Lung (tissue), 9 donors: ENCODE measurements at regions not wholly inside any gene's neighbourhood (a gene's known extent, or its start where the extent isn't known, plus 50 kb on each side); places are given as distances from the start of the nearest gene placed in this dataset.
"Not testable (repeated sequence)": the region's sequence is repeated elsewhere in the genome, so short reads cannot be mapped to it uniquely, and the experiment has no call there.

ENCODE experiments used
- ATAC-seq: fragments of 200-7000 bp; cut with Tn5 transposase; one replicate; pipeline ENCODE4 v1.9.1; 2020; ENCODE audit warnings: moderate number of reproducible peaks; ENCODE audit not compliant: insufficient read depth, low FRiP score
- DNase-seq, 3 donors: peaks; one replicate each; pipeline ENCODE4 v3.0.0-alpha.2; 2013 to 2017
- H3K27ac ChIP-seq, 2 donors: one replicate each; pipeline ENCODE4 v1.5.1; 2013; ENCODE audit warnings: mild to moderate bottlenecking in 2 of 2, moderate library complexity in 2 of 2, control low read depth in 1 of 2, inconsistent platforms in 1 of 2, low read depth in 1 of 2, low read length in 1 of 2
- H3K27me3 ChIP-seq, 3 donors: one replicate each; pipeline ENCODE4 v1.5.1; 2013; ENCODE audit warnings: low read length in 2 of 3; ENCODE audit not compliant: control insufficient read depth in 3 of 3, insufficient read depth in 3 of 3
- H3K36me3 ChIP-seq, 4 donors: one replicate each; pipeline ENCODE4 v1.5.1; 2013; ENCODE audit warnings: low read length in 4 of 4, mild to moderate bottlenecking in 1 of 4, moderate library complexity in 1 of 4; ENCODE audit not compliant: control insufficient read depth in 4 of 4, insufficient read depth in 4 of 4
- H3K4me1 ChIP-seq, 5 donors: one replicate each; pipeline ENCODE4 v1.5.1; 2013; ENCODE audit warnings: low read length in 5 of 5, mild to moderate bottlenecking in 2 of 5, moderate library complexity in 1 of 5; ENCODE audit not compliant: control insufficient read depth in 5 of 5, insufficient read depth in 5 of 5
- H3K4me3 ChIP-seq: one replicate; pipeline ENCODE4 v1.5.1; 2013; ENCODE audit warnings: mild to moderate bottlenecking, control low read depth, moderate library complexity
- H3K9ac ChIP-seq, 2 donors: one replicate each; pipeline ENCODE4 v1.5.1; 2013; ENCODE audit warnings: low read length in 2 of 2, control low read depth in 1 of 2; ENCODE audit not compliant: insufficient read depth in 1 of 2
- H3K9me3 ChIP-seq, 4 donors: one replicate each; pipeline ENCODE4 v1.5.1; 2013; ENCODE audit warnings: low read length in 3 of 4, mild to moderate bottlenecking in 1 of 4, moderate library complexity in 1 of 4; ENCODE audit not compliant: control insufficient read depth in 4 of 4, insufficient read depth in 3 of 4
- WGBS, 2 donors: extraction: QIAGEN DNeasy Blood & Tissue Kit; methylation state at CpG; one replicate each; pipeline ENCODE4 v1.1.7; 2013; 5-methylcytosine and 5-hydroxymethylcytosine counted together
- donor health status: Bipolar disorder and iron deficiency.
- donor health status: healthy.
- donor health status: DM: yes; HTN: yes; CAD: no.

GRCh38 chr4:49234382-49234781, 248.3 kb downstream of the CWH43 start:
- peaks cover 0 to 10% (median 4%) of the 10 kb centered on the region in 4 donors for H3K9me3 ChIP-seq
- DNase-seq, H3K4me1 ChIP-seq, H3K9ac ChIP-seq, H3K27me3 ChIP-seq, H3K4me3 ChIP-seq, H3K27ac ChIP-seq, H3K36me3 ChIP-seq, ATAC-seq: not testable (repeated sequence)
- WGBS, 2 donors = 33 to 53% methylated on average over 2 of the region's 3 CpGs

DNA sequence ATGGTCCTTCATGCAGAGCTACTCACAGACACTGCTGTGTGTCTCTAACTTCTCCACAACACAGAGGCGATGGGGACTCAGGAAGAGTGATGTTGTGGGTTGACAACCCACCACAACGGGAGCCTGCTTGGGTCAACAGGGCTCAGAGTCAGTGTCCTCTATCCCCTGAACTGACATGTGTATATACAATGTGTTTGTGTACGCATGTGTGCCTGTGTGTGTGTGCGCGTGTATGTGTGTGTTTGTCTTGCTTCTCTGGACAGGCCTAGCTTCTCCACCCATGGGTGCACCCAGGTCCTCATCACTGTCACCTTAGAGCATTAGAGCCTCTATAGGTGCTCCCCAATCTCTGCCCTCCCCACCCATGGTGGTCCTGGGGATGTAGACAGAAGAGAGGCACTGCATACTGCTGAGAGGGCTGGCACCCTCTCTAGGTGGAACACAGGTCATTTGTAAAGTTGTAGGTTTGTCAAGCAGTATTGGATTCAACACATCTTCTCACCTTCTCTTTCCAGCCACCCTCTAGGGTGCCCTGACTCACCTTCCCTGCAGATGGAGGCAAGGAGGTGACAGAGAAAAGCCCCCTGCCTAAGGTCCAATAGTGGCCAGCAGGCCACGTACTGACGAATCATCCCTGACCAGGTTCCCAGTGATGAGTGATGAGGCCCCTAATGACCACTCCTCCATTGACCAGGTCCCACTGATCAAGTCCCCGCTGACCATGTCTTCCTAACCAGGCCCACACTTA, 249.5 kb downstream of the CWH43 start:
- WGBS, 2 donors = 80 to 82% methylated on average over 7 of the region's 8 CpGs
- H3K36me3 ChIP-seq, H3K9ac ChIP-seq, H3K27ac ChIP-seq, H3K4me1 ChIP-seq, H3K27me3 ChIP-seq, H3K4me3 ChIP-seq, ATAC-seq, DNase-seq: not testable (repeated sequence)
- H3K9me3 ChIP-seq = peaks cover 0 to 10% (median 4%) of the 10 kb centered on the region in 4 donors

- not testable (repeated sequence) for H3K4me3 ChIP-seq, ATAC-seq, H3K4me1 ChIP-seq, H3K36me3 ChIP-seq, H3K27ac ChIP-seq, H3K9ac ChIP-seq, DNase-seq, H3K27me3 ChIP-seq
- 35 to 39% methylated on average over 2 to 3 of the region's 3 CpGs for WGBS, 2 donors
- peaks cover 0 to 10% (median 3%) of the 10 kb centered on the region in 4 donors for H3K9me3 ChIP-seq
Measured at GRCh38 chr4:49236474-49236873, 250.4 kb downstream of the CWH43 start.

- not testable (repeated sequence) for H3K36me3 ChIP-seq, H3K9me3 ChIP-seq, H3K27me3 ChIP-seq, H3K4me3 ChIP-seq, ATAC-seq, H3K4me1 ChIP-seq, H3K27ac ChIP-seq, DNase-seq, H3K9ac ChIP-seq
- 62 to 75% methylated on average over 2 of the region's 2 CpGs for WGBS, 2 donors
Measured at GRCh38 chr4:49241295-49241694, 255.2 kb downstream of the CWH43 start.

- WGBS, 2 donors = 39 to 41% methylated on average over 1 to 2 of the region's 2 CpGs
- not testable (repeated sequence) for H3K4me1 ChIP-seq, H3K27ac ChIP-seq, H3K9me3 ChIP-seq, ATAC-seq, DNase-seq, H3K36me3 ChIP-seq, H3K27me3 ChIP-seq, H3K4me3 ChIP-seq, H3K9ac ChIP-seq
Measured at GRCh38 chr4:49262786-49263185, 276.7 kb downstream of the CWH43 start.

GRCh38 chr4:49270435-49270834, 284.4 kb downstream of the CWH43 start:
- H3K4me1 ChIP-seq, H3K27me3 ChIP-seq, ATAC-seq, H3K9me3 ChIP-seq, H3K9ac ChIP-seq, H3K4me3 ChIP-seq, DNase-seq, H3K27ac ChIP-seq, H3K36me3 ChIP-seq: not testable (repeated sequence)
- WGBS, 2 donors = 47 to 65% methylated on average over 22 to 24 of the region's 28 CpGs

DNA sequence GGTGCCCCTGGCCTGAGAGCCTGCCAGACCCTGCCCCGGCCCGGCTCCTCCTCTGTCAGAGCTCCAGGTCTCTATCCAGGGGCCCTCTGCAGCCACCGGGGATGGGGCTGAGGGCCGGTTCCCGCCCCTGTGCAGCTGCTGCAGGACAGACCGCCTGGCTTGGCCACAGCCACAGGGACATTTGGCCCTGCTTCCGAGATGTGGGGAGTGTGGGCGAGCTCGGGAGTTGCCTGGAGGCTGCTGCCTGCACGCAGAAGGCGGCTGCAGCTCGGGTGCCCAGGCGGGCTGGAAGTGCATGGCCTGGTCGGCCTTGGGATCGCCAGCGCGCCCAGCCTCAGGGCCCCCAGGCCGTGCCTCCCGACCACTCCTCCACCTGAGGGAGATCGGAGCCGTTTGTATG, 284.8 kb downstream of the CWH43 start:
- H3K27ac ChIP-seq, H3K4me1 ChIP-seq, H3K4me3 ChIP-seq, H3K9ac ChIP-seq, H3K36me3 ChIP-seq, H3K27me3 ChIP-seq, DNase-seq, ATAC-seq, H3K9me3 ChIP-seq: not testable (repeated sequence)
- 64 to 77% methylated on average over 12 to 18 of the region's 21 CpGs for WGBS, 2 donors

DNA sequence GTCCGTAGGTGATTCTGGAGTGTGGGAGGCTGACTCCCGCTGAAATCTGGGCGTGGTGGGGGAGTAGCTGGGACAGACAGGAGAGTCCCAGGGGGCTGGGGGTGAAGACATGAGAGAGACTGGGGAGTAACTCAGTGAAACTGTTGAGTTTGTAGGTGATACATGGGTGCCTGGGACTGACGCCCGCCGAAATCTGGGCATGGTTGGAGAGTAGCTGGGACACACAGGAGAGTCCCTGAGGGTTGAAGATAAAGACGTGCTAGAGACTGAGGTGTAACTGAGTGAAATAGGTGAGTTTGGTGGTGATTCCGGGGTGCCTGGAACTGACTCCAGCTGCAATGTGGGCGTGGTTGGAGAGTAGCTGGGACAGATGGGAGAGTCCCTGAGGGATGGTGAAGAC, 299.8 kb downstream of the CWH43 start:
- WGBS, 2 donors = 79 to 89% methylated on average over 4 to 5 of the region's 9 CpGs
- H3K36me3 ChIP-seq, ATAC-seq, H3K9ac ChIP-seq, H3K27me3 ChIP-seq, H3K9me3 ChIP-seq, H3K4me3 ChIP-seq, H3K27ac ChIP-seq, DNase-seq, H3K4me1 ChIP-seq: not testable (repeated sequence)
